ENCODE measurements at regions not wholly inside any gene's neighbourhood (a gene's known extent, or its start where the extent isn't known, plus 50 kb on each side); places are given as distances from the start of the nearest gene placed in this dataset.

- no peak for DNase-seq (ENCODE audit: low spot score)
Observed at GRCh38 chr20:50258790-50259483, 68.3 kb downstream of the CEBPB start.

DNA sequence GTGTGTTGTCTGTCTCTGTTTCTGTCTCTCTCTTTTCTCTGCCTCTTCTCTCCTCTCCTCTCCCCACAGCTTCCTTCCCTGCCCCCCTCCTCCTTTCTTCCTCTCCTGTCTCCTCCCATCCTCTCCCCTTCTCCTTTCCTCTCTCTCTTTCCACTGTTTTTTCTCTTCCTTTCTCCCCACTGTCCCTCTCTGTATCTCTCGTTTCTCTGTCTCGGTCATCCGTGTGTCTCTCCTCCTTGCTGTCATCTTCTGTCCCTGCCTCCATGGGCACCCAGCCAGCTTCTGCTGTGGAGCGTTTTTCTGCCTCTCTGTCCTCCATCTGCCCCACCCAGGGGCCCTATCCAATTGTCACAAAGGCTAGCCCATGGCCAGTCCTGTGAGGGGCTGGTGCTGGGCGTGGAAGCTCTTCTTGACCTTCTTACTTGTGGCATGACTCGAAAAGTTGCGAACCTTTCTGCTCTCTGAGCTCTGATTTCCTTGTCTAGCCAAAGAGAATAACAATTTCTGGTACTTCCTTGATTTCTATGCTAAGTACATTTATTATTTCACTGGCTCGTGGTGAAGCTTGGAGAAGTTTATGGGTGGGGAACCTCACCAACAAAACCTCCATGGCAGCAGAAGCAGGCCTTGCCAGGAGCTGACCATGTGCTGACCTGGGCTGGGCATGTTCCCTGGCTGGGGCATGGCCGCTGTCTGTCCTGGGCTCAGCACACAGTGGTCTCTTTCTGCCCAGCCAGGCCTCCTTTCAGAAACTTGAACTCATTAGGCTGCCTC lies 69.3 kb downstream of the CEBPB start:
- DNase-seq (ENCODE audit: low spot score): no peak

DNA sequence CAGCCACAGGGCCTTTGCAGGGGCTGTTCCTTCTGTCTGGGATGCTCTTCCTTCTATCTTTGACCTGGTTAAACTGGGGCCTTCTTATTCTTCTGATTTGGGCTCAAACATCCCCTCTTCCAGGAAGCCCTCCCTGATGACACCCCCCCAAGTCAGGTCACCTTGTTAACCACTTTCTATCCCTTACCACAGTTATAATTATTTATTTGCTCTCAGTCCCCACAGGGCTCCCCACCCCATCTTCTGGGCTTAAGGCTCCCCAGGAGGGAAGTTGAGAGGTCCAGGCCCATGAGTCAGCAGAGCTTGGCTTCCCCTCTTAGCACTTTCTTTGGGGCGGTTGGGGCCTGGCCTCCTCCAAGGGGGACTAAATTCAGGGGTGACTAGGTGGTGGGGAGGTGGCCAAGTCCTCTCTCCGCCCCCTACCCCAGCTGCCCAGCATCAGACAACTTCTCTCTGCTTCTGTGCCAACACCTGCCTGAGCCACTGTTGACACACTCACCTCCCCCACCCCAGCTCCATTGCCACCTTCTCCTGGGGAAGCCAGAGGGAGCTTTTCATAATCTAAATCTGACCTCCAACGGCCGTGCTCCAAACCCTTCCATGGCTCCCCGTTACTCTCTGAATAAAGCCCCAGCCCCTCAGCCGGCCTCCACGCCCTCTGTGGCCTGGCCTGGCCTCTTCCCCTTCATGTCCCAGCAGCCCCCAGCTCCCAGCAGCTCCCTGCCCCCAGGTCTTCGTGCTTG lies 70.0 kb downstream of the CEBPB start:
- no peak for DNase-seq (ENCODE audit: low spot score)

- no peak for DNase-seq (ENCODE audit: low spot score)
Observed at GRCh38 chr20:50261471-50262212, 71.0 kb downstream of the CEBPB start.

DNA sequence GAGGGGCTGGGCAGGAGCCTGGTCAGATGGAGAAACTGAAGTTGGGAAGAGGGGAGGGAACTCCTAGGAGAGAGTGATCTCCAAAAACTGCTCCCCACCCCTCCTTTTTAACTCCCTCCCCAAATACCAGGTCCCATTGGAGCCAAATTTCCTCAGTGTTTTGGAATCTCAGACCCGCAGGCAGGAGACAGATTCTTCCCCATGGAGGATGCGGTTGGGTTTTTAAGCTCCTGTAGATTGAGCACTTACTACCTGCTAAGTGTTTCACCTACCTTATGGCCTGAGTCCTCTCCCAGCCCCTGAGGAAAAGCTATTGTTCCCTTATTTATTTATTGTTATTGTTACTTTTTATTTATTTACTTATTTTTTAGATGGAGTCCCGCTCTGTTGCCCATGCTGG lies 73.2 kb downstream of the CEBPB start:
- no peak for DNase-seq (ENCODE audit: low spot score)

DNA sequence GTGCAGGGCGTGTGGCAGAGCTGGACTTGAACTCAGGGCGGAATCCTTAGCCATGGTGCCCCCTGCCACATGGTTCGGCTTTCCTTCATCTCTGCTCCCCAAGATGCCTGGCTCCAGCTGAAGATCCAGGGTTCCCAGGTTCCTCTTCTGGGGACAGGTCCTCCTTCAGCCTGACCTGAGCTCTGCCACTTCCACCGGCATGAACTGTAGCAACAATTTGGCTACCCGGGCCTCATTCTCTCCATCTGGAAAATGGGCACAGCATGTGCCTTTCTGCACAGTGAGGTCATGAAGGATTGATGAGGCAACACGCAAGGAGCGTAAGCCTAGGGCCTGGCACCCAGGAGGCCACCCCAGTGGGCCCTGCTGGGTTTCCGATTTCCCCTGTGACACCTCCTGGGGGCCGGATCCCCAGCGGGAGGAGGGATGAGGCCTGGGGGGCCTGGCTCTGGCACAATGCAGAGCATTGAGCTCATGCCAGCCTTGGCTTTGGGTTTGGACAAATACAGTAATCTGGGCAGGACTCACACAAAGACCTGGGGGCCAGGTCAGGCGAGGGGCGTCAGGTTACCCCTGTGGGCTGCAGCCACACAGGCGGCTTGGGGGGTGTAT lies 74.0 kb downstream of the CEBPB start:
- DNase-seq (ENCODE audit: low spot score): no peak

GRCh38 chr20:50265245-50265946 lies 74.8 kb downstream of the CEBPB start:
- DNase-seq (ENCODE audit: low spot score): no peak

- DNase-seq (ENCODE audit: low spot score): no peak
Observed at GRCh38 chr20:50266293-50267040, 75.8 kb downstream of the CEBPB start.

- DNase-seq (ENCODE audit: low spot score): no peak
Observed at GRCh38 chr20:50267041-50267865, 76.6 kb downstream of the CEBPB start.

DNA sequence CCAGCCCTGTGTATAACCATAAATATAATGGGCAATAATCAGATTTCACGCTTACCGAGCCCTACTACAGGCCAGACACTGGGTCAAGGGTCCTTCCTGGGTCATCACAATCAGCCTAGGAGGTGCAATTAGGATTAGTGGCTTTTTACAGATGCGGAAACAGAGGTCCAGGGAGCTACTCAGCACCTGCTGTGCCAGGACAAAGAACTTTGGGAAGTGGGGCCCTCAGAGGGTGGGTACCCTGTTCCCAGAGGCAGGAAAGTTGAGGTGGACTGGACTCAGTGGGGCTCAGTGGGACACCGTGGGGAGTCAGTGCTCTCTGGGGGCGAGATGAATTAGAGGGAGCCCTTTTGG lies 77.2 kb downstream of the CEBPB start:
- no peak for DNase-seq (ENCODE audit: low spot score)

- DNase-seq (ENCODE audit: low spot score): no peak
Observed at GRCh38 chr20:50269091-50270033, 78.7 kb downstream of the CEBPB start.

- DNase-seq (ENCODE audit: low spot score): no peak
Observed at GRCh38 chr20:50270034-50270395, 79.4 kb downstream of the CEBPB start.

DNA sequence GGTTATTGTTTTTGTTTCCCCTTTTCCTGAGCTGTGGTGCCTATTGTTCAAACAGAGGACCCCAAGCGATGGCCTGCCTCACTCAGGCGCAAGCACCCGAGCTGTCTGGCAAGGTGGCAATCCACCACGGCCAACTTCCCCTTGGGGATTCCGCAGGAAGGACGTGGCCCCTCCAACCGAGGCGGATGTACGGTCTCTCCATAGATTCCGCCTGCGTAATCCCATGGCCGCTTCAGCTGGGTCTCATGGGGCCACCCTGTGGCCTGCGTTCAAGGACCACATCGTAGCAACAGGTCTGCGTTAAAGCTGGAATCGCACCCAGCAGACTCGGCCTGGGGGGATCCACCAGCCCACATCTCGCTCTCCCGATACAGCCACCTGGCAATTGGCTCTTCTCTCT lies 79.9 kb downstream of the CEBPB start:
- no peak for DNase-seq (ENCODE audit: low spot score)

GRCh38 chr20:50271176-50271575 lies 80.5 kb downstream of the CEBPB start:
- DNase-seq (ENCODE audit: low spot score): no peak

- no peak for DNase-seq (ENCODE audit: low spot score)
Observed at GRCh38 chr20:50271612-50272011, 81.0 kb downstream of the CEBPB start.

GRCh38 chr20:50272030-50272723 lies 81.5 kb downstream of the CEBPB start:
- DNase-seq (ENCODE audit: low spot score): no peak

- no peak for DNase-seq (ENCODE audit: low spot score)
Observed at GRCh38 chr20:50272724-50273446, 82.3 kb downstream of the CEBPB start.

Data from HuH-7.5 (cell line).